ENCODE measurements at regions not wholly inside any gene's neighbourhood (a gene's known extent, or its start where the extent isn't known, plus 50 kb on each side); places are given as distances from the start of the nearest gene placed in this dataset.

DNA sequence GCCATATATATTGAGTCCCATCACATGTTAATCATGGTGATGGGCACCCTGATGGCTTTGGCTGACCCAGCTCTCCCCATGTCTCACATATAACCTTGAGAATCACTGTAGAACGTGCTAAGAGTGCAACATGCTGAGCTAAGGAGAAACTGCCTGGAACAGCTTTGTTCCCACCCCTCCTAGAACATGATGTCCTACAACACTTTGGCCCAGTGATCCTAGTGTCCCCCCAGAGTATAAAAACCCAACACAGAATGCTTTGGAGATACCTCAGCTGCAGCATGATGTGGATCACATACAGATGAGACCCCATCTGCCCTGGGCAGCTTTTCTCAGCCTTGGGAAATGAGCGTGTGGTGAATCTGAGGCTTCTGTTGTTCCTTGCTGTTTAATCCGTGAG, 343.5 kb downstream of the NFIB start (continued):
- no peak for TF ChIP-seq ZNF331 (CRISPR knock-in tag; IDR thresholded peaks at IDR 0.05; ENCODE audit: low read depth)
- TF ChIP-seq, protein P1, sequence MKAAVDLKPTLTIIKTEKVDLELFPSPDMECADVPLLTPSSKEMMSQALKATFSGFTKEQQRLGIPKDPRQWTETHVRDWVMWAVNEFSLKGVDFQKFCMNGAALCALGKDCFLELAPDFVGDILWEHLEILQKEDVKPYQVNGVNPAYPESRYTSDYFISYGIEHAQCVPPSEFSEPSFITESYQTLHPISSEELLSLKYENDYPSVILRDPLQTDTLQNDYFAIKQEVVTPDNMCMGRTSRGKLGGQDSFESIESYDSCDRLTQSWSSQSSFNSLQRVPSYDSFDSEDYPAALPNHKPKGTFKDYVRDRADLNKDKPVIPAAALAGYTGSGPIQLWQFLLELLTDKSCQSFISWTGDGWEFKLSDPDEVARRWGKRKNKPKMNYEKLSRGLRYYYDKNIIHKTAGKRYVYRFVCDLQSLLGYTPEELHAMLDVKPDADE (IDR thresholded peaks at IDR 0.05) = no peak

DNA sequence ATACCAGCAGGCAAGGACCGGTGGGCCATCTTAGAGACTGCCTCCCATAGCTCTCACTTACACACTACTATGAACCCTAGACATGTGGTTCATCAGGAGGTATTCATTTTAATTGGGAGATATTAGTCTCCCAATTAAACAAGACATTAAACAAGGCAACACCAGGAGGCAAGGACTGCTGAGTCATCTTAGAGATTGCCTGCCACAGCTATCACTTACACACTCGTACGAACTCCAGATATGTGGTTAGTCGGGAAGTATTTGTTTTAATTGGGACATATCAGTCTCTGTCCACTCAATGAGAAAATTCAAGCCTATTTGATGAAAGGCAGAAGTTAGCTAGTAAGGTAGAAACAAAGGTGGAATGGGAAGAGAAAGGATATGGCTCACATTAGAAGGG, 343.9 kb downstream of the NFIB start:
- TF ChIP-seq, protein P1 (IDR thresholded peaks at IDR 0.05) = no peak
- TF ChIP-seq POLR2AphosphoS5 (IDR thresholded peaks at IDR 0.05; ENCODE audit: low read depth) (no peak), JUNB (IDR thresholded peaks at IDR 0.05; ENCODE audit: unreplicated experiment) (no peak), ZNF114 (CRISPR knock-in tag; IDR thresholded peaks at IDR 0.05) (no peak), CTCF (conservative IDR thresholded peaks at IDR 0.05; ENCODE audit: low read depth in 2 of 2) (no peak)
- TF ChIP-seq, protein P2, sequence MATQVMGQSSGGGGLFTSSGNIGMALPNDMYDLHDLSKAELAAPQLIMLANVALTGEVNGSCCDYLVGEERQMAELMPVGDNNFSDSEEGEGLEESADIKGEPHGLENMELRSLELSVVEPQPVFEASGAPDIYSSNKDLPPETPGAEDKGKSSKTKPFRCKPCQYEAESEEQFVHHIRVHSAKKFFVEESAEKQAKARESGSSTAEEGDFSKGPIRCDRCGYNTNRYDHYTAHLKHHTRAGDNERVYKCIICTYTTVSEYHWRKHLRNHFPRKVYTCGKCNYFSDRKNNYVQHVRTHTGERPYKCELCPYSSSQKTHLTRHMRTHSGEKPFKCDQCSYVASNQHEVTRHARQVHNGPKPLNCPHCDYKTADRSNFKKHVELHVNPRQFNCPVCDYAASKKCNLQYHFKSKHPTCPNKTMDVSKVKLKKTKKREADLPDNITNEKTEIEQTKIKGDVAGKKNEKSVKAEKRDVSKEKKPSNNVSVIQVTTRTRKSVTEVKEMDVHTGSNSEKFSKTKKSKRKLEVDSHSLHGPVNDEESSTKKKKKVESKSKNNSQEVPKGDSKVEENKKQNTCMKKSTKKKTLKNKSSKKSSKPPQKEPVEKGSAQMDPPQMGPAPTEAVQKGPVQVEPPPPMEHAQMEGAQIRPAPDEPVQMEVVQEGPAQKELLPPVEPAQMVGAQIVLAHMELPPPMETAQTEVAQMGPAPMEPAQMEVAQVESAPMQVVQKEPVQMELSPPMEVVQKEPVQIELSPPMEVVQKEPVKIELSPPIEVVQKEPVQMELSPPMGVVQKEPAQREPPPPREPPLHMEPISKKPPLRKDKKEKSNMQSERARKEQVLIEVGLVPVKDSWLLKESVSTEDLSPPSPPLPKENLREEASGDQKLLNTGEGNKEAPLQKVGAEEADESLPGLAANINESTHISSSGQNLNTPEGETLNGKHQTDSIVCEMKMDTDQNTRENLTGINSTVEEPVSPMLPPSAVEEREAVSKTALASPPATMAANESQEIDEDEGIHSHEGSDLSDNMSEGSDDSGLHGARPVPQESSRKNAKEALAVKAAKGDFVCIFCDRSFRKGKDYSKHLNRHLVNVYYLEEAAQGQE (IDR thresholded peaks at IDR 0.05; ENCODE audit: unreplicated experiment) = no peak
- Histone ChIP-seq H3K36me3 (ENCODE audit: insufficient read depth) (no peaks in the 10 kb centered on the region), H3F3A (replicated peaks; ENCODE audit: low read depth) (no peaks in the 10 kb centered on the region), H3K4me1 (ENCODE audit: insufficient read depth) (no peaks in the 10 kb centered on the region), H3K4me3 (no peak overlapping the region), H4K20me1 (replicated peaks; ENCODE audit: insufficient read depth) (no peaks in the 10 kb centered on the region), H2AFZ (0 out of 2 replicates have a peak overlapping the region, but pooled peaks have one; percentile 32), H3K27me3 (ENCODE audit: insufficient read depth) (no peaks in the 10 kb centered on the region), H3K9me2 (ENCODE audit: insufficient read depth) (peaks cover 8% of the 10 kb centered on the region; the same call in 1 of the 2 replicates), H3K79me2 (replicated peaks; ENCODE audit: insufficient read depth) (no peaks in the 10 kb centered on the region), H3K27ac (ENCODE audit: low read depth) (no peak overlapping the region), H3K4me2 (no peak overlapping the region)
- H3K9me3 Mint-ChIP-seq = no peaks in the 10 kb centered on the region
- ATAC-seq = no peak
- no peaks in the 10 kb centered on the region for H3K36me3 Mint-ChIP-seq (ENCODE audit: low read depth)
- DNase-seq (ENCODE audit: low spot score) = no peak
- H3K27me3 Mint-ChIP-seq (ENCODE audit: insufficient read depth, low read depth, poor library complexity) = no peaks in the 10 kb centered on the region
- H3K4me3 Mint-ChIP-seq = no peak overlapping the region
- H3K27ac Mint-ChIP-seq = no peak overlapping the region; the same call in 1 of the 2 replicates
- no peaks in the 10 kb centered on the region for H3K4me1 Mint-ChIP-seq

All from GM23338 (cell line).